ENCODE measurements at regions not wholly inside any gene's neighbourhood (a gene's known extent, or its start where the extent isn't known, plus 50 kb on each side); places are given as distances from the start of the nearest gene placed in this dataset.

DNA sequence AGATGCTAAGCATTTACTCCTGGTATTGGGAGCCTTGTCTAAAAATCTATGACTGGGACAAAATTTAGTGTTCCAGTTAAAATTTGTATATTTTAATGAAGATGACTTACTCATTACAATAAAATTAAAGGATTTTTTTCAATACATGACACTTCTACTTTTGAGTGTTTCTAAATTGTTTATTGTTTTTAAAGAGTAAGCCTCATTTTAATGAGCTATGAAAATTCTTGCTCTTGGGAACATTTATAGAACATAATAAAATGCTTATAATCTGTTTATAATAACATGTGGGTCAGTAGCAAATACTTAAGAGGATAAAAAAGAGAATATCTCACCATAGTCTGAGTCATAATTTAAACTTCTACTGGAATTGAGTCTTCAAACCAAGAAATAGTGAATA lies 149.5 kb downstream of the PLCE1 start:
- TF ChIP-seq, protein P1, sequence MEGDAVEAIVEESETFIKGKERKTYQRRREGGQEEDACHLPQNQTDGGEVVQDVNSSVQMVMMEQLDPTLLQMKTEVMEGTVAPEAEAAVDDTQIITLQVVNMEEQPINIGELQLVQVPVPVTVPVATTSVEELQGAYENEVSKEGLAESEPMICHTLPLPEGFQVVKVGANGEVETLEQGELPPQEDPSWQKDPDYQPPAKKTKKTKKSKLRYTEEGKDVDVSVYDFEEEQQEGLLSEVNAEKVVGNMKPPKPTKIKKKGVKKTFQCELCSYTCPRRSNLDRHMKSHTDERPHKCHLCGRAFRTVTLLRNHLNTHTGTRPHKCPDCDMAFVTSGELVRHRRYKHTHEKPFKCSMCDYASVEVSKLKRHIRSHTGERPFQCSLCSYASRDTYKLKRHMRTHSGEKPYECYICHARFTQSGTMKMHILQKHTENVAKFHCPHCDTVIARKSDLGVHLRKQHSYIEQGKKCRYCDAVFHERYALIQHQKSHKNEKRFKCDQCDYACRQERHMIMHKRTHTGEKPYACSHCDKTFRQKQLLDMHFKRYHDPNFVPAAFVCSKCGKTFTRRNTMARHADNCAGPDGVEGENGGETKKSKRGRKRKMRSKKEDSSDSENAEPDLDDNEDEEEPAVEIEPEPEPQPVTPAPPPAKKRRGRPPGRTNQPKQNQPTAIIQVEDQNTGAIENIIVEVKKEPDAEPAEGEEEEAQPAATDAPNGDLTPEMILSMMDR (IDR thresholded peaks at IDR 0.05), result no peak
- TF ChIP-seq POLR2A (IDR thresholded peaks at IDR 0.05) (no peak), EP300 (IDR thresholded peaks at IDR 0.05) (no peak), POLR2AphosphoS5 (IDR thresholded peaks at IDR 0.05) (no peak)

Measured in gastroesophageal sphincter (tissue), 3 donors.